Left forelimb (tissue), 1 donor: ENCODE measurements at regions not wholly inside any gene's neighbourhood (a gene's known extent, or its start where the extent isn't known, plus 50 kb on each side); places are given as distances from the start of the nearest gene placed in this dataset.
A peak's percentile ranks its signal among the peaks of the same experiment; 100 is the strongest.
"Not testable (repeated sequence)": the region's sequence is repeated elsewhere in the genome, so short reads cannot be mapped to it uniquely, and the experiment has no call there.

Source experiments
- DNase-seq: peaks from one replicate; pipeline ENCODE4 v3.0.0-alpha.2; 2018; ENCODE audit warnings: low spot score

- DNase-seq, result no peak
Observed at GRCh38 chrX:124238268-124238667, 94.2 kb upstream of the TEX13D start.

DNA sequence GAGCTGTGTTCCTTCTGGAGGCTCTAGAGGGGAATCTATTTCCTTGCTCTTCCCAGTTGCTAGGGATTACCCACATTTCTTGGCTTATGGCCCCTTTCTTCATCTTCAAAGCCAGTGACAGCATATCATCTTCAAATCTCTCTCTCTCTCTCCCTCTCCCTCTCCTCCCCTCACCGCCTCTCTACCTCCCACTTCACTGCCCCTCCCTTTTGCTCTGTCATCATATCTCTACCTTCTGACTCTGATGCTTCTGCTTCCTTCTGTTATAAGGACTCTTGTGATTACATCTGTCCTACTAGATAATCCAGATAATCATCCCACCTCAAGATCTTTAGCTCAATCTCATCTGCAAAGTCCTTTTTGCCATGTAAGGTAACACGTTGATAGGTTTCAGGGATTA, 93.1 kb upstream of the TEX13D start:
- no peak for DNase-seq

DNA sequence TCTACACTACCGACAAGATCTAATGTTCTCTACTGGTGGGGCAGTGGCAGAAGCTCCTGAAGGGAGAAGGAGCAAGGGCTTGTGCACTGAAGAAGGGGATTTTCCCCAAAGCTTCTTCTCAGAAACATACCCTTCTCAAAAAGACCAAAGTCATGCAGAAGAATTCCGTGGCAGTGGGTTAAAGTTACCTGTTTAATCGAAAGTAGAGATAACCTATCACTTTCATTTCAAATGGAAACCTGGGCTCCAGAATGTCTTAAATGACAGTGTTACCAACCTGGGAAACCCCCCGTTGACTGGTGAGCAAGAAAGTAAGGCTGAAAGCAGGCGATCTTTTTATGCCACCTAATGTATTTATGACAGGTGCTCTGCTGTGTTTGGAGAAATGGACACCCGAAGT, 92.5 kb upstream of the TEX13D start:
- no peak for DNase-seq

DNA sequence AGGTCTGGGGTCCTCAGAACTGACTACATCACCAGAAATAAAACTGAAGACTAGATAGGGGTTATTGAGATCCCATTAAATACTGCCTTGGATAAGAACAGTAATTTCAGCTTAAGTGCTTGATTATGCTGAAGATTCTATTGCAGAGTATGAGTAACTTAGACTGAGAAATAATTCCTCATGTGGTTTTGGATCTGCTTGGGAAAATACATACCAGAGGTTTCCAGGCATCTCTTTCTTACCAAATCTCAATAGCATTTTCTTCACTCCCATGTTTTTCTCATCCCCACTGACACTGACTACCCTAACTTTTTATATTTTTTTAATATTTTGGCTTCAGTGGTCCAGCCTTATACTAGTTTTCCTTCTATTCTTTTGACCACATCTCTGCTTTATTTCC, 92.0 kb upstream of the TEX13D start:
- no peak for DNase-seq

DNA sequence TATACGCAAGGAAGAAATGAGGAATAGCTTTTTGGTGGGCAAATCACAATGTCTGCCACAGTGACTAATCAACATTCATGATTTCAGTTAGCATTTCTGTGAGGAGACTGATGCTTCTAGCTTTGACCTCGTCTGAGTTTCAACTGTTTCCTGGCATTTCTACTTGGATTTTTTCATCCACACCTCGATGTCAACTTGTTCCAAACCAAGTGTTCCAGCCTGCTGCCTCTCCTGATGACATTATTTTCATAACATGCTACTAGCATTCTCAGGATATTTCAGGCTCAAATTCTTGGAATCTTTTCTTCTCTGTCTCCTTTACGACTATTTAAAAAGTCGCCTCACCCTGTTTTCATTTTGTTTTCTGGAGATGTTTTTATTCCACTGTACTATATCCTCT, 90.3 kb upstream of the TEX13D start:
- no peak for DNase-seq

DNA sequence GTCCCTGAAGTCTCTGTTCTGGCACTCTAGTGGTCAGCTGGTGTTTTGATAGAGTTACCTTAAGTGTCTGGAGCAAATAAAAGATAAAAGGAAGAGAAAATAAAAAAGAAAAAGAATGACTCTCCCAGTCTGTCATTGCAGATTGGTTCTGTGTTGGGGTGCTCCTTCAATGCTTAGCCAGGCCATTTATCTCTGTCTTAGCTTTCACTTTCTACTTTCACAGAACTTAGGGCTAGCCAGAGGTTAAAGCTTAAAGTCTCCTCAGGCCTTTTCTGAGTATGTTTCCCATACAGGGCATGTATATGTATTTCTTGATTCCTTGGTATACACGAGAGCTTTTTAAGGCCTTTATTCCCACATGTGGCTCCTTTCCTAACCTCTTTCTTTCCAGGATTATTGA, 83.1 kb upstream of the TEX13D start:
- DNase-seq, result no peak

GRCh38 chrX:124250835-124251437, 81.5 kb upstream of the TEX13D start:
- DNase-seq, result no peak

GRCh38 chrX:124254611-124255010, 77.8 kb upstream of the TEX13D start:
- DNase-seq, result no peak

DNA sequence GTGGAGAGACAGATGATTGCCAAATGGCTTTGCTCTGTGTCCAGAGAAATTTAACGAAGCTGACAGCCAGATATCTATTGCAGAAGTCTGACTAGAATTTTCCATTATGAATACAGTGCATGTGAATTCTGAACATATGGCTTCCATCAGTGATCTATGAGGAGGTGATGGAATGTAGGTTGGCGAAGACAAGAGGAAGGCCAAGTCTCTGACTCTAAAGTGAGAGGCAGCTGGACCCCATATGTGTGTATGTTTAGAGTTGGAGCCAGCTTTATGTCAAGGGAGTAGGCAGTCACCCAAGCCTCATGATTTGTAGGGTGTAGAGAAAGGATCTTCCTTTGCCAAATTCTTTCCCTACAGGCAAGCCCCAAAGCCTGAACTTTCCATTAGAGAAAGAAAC, 76.2 kb upstream of the TEX13D start:
- DNase-seq, result peak; percentile 76

- DNase-seq, result no peak
Observed at GRCh38 chrX:124256629-124257380, 75.7 kb upstream of the TEX13D start.

DNA sequence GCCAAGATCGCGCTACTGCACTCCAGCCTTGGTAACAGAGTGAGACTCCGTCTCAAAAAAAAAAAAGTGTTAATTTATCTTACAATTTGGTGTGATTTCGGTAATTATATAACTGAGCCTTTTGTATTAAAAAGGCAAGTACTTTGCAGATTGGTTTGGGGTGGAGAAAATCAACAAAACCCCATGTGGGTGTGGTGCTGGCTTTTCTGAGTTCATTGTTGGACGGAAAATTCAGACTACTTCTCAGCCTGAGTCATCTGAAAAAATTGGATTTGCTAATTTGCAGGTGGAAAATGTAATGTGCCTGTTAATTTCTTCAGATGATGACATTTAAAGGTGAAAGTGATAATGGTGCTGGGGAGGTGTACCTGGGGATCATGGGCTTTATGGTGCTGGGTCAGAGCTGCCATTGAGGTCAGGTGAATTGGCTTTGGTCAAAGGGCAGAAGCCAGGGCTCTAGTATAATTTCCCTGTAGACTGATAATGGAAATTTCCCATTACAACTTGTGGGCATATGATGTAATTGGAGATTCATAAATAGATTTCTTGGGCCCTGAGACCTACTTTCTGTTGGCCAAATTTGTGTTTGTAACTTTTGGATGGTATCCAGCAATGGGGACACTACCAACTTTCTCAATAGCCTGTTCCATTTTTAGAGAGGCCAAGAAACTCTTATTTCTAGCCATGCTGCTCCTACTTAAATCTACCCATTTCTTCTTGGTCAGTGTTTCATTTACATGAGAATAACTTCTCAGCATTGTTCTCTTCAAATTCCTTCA, 74.3 kb upstream of the TEX13D start:
- DNase-seq, result no peak

DNA sequence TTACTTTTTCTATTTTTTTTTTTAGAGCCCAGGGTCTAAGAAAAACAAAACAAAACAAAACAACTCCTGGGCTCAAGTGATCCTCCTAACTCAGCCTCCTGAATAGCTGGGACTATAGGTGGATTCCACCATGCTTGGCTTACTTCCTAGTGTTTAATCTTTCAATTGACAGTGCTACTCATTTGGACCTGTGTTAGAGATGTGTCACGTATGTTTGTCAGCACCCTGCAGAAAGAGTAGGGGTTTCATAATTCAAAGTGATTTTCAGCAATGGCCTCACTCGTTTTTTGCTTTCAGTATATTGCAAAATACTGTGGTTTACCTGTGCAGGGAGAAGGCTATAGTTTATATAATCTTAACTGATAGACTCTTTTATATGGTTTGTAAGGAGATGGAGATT, 71.6 kb upstream of the TEX13D start:
- no peak for DNase-seq

DNA sequence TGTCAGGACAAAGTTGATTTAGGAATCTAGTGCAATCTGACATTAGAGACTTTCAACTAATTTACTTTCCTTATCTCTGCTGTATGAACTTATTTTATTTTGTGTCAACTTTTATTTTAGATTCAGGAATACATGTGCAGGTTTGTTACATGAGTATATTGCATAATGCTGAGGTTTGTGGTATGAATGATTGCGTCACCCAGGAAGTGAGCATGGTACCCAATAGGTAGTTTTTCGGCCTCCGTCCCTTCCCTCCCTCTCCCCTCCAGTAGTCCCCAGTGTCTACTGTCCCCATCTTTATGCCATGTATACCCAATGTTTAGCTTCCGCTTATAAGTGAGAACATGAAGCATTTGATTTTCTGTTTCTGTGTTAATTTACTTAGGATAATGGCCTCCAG, 68.7 kb upstream of the TEX13D start:
- DNase-seq, result no peak

- no peak for DNase-seq
Observed at GRCh38 chrX:124268099-124268498, 64.4 kb upstream of the TEX13D start.

DNA sequence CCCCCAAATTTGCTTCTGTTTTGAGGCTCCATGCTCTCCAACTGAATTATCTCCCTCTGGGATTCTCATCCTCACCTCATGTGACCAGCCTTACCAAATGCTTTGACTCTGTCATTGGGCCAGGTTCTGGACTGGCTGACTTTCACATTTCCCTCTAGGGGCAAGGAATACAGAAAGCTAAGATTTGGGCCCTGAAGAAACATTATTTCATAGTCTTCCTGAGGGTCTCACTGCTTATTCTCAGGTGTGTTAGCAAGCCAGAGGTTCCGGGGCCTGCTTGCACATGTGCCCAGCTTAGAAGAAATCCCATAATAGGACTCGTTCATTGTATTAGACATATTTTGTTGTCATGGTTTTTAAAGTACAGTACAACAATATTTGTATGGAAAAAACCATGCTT, 62.6 kb upstream of the TEX13D start:
- DNase-seq, result no peak

- not testable (repeated sequence) for DNase-seq
Observed at GRCh38 chrX:124271599-124271998, 60.9 kb upstream of the TEX13D start.

DNA sequence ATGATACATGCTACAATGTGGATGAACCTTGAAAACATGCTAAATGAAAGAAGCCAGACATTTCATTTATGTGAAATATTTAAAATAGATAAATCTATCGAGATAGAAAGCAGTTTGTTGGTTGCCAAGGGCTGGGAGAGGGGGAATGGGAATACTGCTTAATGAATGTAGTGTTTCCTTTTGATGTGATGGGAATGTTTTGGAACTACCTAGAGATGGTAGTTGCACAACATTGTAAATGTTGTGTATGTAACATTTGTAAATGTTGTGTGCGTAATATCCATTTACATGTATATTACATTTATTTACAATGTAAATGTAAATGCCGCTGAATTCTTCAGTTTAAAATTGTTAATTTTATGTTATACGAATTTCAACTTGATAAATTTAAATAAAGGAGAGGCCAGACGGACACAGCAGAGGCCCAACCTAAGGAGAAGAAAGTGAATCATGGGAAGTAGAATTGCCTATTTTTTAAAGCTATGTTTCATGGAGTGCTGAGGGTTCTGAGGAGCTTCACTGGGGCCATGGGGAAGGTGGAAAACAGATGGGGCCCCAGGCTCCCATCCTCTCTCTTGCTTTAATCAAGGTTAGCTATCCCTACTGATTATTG, 60.0 kb upstream of the TEX13D start:
- no peak for DNase-seq

DNA sequence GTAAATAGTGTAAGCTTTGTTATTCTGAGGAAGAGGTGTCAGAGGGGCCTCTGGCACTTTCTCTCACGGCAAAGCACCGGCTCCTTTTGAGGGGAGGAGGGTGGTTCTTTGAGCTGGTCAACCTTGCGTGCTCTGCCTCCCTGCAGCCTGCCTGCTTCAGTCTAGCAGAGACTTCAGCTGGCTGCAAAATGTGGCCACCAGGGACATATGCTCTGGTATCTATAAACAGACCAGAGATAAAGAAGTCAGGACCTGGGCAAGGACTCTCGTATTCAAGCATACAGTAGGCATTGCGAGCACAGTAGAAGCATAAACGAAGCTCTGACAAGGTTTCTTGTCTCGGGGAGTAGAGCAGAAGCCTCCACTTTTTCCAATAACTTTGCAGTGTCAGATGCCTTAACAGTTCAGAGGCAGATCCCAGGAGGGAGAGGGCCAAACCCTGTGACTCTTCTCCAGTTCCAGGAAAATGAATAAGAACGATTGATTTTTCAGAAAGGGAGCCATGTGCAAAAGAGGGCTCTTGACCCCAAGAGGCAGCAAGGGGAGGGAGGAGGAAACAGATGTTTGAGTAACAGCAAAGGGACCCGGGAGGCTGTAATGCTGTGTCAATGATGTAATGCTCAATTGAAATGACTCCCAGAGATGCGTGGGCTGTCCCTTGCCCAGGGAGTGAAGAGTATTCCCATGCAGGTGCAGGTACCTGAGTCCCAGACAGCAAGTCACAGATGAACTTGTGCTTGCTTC, 57.9 kb upstream of the TEX13D start:
- peak; percentile 65 for DNase-seq

- DNase-seq, result no peak
Observed at GRCh38 chrX:124275182-124275894, 57.1 kb upstream of the TEX13D start.

DNA sequence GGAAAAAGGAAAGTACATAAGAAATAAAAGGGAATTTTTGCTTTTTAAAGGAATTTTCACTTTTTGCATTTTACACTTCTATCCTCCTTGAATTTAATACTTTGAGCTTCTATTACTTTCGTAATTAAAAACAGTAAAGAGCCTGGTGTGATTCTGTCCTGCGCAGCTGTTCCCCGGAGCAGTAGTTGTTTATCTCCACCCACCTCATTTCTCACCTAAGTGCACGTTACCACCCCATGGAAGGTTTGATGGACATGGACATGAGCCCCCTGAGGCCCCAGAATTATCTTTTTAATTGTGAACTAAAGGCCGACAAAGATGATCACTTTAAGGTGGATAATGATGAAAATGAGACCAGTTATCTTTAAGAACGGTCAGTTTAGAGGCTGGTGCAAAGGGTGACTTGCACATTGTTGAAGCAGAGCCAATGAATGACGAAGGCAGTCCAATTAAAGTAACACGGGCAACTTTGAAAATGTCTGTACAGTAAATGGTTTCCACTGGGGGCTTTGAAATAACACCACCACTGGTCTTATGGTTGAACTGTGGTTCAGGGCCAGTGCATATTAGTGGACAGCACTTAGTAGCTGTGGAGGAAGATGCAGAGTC, 52.1 kb upstream of the TEX13D start:
- no peak for DNase-seq

DNA sequence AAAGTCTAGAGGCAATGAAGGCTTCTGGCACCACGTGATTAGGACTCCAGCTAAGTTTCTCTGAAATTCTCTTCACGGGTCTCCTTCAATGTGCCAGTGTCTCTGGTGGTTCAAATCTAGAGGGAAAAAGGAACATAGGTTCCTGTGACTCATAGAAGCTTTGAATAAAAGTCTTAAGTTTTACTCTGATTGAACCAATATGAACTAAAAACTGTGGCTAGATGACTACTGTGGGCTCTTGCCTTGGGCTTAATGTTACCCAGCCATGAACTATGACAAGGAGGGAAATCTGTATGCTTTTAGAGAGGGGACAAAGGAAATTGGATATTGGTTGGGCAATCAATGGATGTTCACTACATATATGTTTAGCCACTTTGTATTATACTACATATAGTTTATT, 49.9 kb upstream of the TEX13D start:
- no peak for DNase-seq
